ENCODE measurements at regions not wholly inside any gene's neighbourhood (a gene's known extent, or its start where the extent isn't known, plus 50 kb on each side); places are given as distances from the start of the nearest gene placed in this dataset.

- no TSS peak for BruUV-seq (replicated peaks)
- TF ChIP-seq SIN3A (IDR thresholded peaks at IDR 0.05; ENCODE audit: borderline replicate concordance, insufficient read depth, low read depth, low read length) (no peak), REST (IDR thresholded peaks at IDR 0.05; ENCODE audit: insufficient read depth in 1 of 2, low read depth in 2 of 2, low read length in 1 of 2) (no peak), POLR2AphosphoS5 (IDR thresholded peaks at IDR 0.05; ENCODE audit: low read depth, low read length) (no peak), TCF7L2 (IDR thresholded peaks at IDR 0.05; ENCODE audit: low read depth, low read length) (no peak), CTCF (IDR thresholded peaks at IDR 0.05) (no peak)
- DNase-seq (ENCODE audit: low read depth, low spot score) (no peak), ATAC-seq (peak; percentile 51; the same call in 1 of the 2 replicates)
- Histone ChIP-seq H3K4me3 (ENCODE audit: low read depth in 2 of 2, low read length in 2 of 2) (no peak overlapping the region), H3K4me1 (ENCODE audit: control insufficient read depth, insufficient read depth, low read length) (no peaks in the 10 kb centered on the region), H3K27me3 (ENCODE audit: control insufficient read depth, insufficient read depth, low read length) (no peaks in the 10 kb centered on the region), H3K27ac (ENCODE audit: low read length) (no peak overlapping the region), H3K9me3 (ENCODE audit: control insufficient read depth, insufficient read depth, low read depth, low read length) (no peaks in the 10 kb centered on the region), H3K36me3 (ENCODE audit: control insufficient read depth, insufficient read depth, low read length) (no peaks in the 10 kb centered on the region)
- CTCF ChIA-PET, result no interaction called here
- in situ Hi-C loops (cut with HindIII; ENCODE audit: low pct_unique_long_range_greater_than_20kb, low sequenced_read_pairs) (no loop called here), intact Hi-C loops (cut with micrococcal nuclease; ENCODE audit: unreplicated experiment) (no loop called here)
- POLR2A ChIA-PET, result no interaction called here
Measured at GRCh38 chr9:29514336-29514735, 1941.1 kb upstream of the C9orf72 start.

GRCh38 chr9:29514862-29515261, 1941.6 kb upstream of the C9orf72 start:
- intact Hi-C loops (cut with micrococcal nuclease; ENCODE audit: unreplicated experiment) (no loop called here), in situ Hi-C loops (cut with HindIII; ENCODE audit: low pct_unique_long_range_greater_than_20kb, low sequenced_read_pairs) (no loop called here)
- no TSS peak for BruUV-seq (replicated peaks)
- TF ChIP-seq TCF7L2 (IDR thresholded peaks at IDR 0.05; ENCODE audit: low read depth, low read length) (no peak), POLR2AphosphoS5 (IDR thresholded peaks at IDR 0.05; ENCODE audit: low read depth, low read length) (no peak), SIN3A (IDR thresholded peaks at IDR 0.05; ENCODE audit: borderline replicate concordance, insufficient read depth, low read depth, low read length) (no peak), CTCF (IDR thresholded peaks at IDR 0.05) (no peak), REST (IDR thresholded peaks at IDR 0.05; ENCODE audit: insufficient read depth in 1 of 2, low read depth in 2 of 2, low read length in 1 of 2) (no peak)
- H3K27me3 ChIP-seq (ENCODE audit: control insufficient read depth, insufficient read depth, low read length), result no peaks in the 10 kb centered on the region
- POLR2A ChIA-PET, result no interaction called here
- ATAC-seq, result no peak
- H3K9me3 ChIP-seq (ENCODE audit: control insufficient read depth, insufficient read depth, low read depth, low read length), result no peaks in the 10 kb centered on the region
- CTCF ChIA-PET, result no interaction called here
- H3K4me1 ChIP-seq (ENCODE audit: control insufficient read depth, insufficient read depth, low read length), result no peaks in the 10 kb centered on the region
- H3K36me3 ChIP-seq (ENCODE audit: control insufficient read depth, insufficient read depth, low read length), result no peaks in the 10 kb centered on the region
- no peak overlapping the region for H3K4me3 ChIP-seq (ENCODE audit: low read depth in 2 of 2, low read length in 2 of 2)
- no peak for DNase-seq (ENCODE audit: low read depth, low spot score)
- H3K27ac ChIP-seq (ENCODE audit: low read length), result no peak overlapping the region
